HS-5 (cell line): ENCODE measurements at regions not wholly inside any gene's neighbourhood (a gene's known extent, or its start where the extent isn't known, plus 50 kb on each side); places are given as distances from the start of the nearest gene placed in this dataset.

ENCODE experiments used
- DNase-seq: peaks from one replicate; pipeline ENCODE4 v3.0.0-alpha.2; 2012; ENCODE audit warnings: low read depth

DNA sequence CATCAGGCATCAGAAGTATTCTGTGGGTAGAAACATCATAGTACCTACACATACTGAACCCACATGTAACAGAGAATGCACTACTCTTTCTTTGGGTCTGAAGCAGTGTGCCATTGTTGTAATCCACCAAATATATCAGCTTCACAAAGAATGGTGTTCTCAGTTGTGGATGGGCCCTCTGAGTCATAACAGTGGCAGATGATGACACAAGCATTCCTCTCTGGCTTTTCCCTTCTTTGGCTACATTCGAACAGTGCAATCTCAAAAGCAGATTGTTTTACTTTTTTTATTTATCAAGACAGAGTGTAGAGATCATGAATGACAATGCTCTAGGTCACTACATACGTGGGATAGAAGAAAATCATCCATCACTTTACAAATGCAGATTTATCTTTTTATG, 247.2 kb upstream of the EPHA5 start:
- peak; percentile 32 for DNase-seq

DNA sequence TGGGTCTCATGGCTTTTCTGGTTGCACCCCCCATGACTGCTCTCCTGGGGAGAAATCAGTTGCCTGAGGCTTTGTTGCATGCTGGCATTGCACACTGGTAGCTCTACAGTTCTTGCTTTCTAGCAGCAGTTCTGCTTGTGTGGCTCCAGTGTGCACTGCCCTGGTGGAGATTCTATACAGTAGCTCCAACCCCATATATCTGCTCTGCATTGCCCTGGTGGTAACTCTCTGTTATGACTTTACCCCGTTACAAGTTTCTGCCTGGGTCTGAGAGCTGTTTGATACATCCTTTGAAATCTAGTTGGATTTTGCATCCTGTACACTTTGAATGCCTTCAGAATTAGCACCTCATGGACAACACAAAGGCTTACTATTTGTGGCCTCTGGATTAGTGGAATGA, 241.4 kb upstream of the EPHA5 start:
- DNase-seq = no peak

DNA sequence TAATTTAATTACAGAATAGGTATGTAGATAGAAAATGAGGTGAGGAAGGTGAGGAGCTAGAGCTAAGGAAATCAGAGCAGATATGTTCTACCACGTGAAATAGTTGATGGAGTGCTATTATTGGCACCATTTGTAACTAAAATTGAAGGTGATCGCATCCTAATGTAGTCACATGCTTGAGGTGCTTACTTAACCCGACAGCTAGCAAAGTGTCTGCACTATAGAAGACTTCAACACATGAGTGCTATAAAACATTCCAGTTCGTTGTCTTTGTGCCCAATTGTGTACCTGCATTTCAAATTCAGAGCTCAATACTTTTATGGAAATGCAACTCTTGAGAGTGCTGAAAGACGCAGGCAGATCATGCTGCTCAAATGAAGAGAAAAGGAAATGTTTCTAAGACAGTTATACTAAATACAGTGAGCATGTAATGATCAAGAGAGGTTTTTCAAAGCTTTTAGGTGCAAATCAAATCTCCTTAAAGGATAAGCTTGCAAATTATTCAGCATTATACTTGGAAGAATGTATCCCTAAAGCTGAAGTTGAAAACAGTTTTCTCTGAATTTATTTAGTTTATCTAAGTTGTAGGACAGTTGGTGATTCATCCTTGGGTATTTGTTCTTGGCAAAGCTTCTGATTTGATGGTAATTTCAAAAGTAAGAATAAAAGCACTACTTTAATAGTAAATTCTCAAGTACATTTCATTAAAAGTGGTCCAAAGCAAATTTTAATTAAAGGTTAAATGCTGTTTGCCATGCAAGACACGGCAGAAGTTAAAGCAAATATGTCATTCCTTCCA, 223.9 kb upstream of the EPHA5 start:
- no peak for DNase-seq

- DNase-seq = no peak
Measured at GRCh38 chr4:65893271-65893670, 223.0 kb upstream of the EPHA5 start.

DNA sequence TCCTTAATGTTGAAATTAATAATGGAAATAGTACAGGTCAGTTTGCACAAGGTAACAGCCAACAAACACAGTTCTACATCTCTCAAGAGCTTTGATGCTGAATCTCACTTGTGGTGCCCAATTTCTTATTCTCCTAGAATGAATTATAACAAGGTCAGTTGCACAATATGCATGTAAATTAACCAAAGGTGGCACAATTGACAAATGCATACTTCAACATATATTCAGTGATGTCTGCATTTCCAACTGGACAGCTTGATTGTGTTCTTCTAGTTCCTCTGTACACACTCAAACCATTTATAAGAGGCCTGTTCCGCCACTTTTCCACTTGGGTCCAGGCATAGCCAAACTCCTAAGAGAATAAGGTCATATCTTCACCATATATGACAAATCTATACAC, 210.3 kb upstream of the EPHA5 start:
- DNase-seq = no peak

DNA sequence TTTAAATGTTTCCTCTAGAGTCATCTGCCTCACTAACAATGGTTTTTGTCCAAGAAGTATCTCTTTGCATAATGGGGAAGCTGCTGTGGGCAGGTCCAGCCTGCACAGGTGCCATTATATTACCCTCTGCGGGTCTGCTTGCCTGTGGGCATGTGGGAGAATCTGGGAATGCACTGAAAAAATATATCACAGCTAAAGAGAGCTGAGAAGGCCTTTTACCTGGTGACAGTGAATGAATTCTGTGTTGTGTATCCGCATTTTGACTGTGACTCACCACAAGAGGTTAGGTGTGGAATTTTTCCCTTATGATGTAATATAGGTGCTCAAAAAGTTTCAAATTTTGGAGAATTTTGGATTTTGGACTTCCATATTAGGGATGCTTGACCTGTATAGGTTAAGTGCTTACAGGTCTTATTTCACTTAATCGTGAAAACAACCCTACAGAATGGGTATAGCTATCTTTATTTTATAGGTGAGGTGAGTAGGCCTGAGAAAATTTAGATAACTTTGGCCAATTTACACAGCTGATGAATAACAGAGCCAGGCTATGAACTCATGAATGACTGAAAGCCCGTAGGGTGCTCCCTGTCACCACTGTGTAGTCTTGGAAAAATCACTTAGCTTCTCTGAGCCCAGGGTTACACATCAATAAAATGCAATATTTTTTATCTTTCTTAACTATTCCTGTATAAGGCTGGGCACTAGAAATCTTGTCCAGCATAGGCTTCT, 198.0 kb upstream of the EPHA5 start:
- no peak for DNase-seq

DNA sequence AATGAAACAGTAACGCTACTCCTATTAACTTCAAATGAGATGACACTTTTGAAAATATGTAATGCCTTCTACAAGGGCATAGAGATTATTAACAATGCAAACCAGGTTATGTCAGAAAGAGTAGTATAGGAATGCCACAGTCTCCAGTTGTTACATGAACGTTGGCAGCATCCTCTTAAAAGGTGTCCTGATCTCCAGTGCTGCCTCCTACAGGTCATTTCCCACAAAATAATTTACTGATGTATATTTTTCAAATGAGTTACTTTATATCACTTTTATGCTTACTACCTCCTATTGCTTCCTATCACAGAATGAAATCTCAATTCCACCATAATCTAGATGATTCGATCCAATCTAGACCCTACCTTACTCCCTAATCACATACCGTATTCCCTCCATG, 195.2 kb upstream of the EPHA5 start:
- peak; percentile 4 for DNase-seq

GRCh38 chr4:65861993-65862392, 191.7 kb upstream of the EPHA5 start:
- DNase-seq = no peak

DNA sequence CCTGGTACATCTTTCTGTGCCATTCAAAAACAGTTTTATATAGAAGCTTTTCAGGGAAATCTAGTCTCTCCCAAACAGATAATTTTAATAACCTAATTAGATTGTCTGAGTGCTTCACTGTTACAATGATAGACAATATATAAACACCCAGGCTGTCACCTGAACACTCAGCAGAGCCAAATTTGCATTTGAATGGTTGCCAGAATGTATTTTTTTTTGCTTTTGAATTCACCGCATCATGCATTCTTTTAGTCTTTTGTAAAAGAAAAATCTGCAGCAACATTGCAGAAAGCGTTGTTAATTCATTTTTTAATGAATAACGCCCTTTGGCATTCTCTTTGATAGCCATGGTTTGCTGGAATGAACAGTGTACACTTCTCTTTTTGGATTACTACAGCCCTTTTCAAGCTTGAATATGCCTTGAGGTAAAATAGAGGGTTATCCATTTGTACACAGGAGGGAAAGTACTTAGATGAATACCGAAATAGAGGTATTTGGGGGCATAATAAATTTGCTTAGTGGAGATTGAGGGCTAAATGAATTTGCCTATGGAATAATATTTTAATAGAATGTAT, 175.0 kb upstream of the EPHA5 start:
- DNase-seq = no peak

- DNase-seq = no peak
Measured at GRCh38 chr4:65839164-65839931, 169.1 kb upstream of the EPHA5 start.

- no peak for DNase-seq
Measured at GRCh38 chr4:65834707-65835106, 164.4 kb upstream of the EPHA5 start.

- DNase-seq = no peak
Measured at GRCh38 chr4:65831828-65832227, 161.5 kb upstream of the EPHA5 start.

GRCh38 chr4:65825116-65825753, 154.9 kb upstream of the EPHA5 start:
- peak; percentile 76 for DNase-seq

DNA sequence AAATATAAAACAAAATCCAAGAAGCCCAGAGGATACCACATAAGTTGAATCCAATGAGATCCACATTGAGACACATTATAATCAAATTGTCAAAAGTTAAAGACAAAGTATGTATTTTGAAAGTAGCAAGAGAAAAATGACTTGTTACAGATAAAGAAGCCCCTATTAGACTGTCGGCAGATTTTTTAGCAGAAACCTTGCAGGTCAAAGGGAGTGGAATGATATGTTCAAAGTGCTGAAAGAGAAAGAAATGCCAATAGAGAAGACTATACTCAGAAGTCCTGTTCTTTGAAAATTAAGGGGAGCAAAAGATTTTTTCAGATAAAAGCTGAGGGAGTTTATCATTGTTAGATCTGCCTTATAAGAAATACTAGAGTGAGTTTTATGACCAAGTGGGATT, 148.9 kb upstream of the EPHA5 start:
- DNase-seq = no peak

- DNase-seq = no peak
Measured at GRCh38 chr4:65805936-65806335, 135.6 kb upstream of the EPHA5 start.

DNA sequence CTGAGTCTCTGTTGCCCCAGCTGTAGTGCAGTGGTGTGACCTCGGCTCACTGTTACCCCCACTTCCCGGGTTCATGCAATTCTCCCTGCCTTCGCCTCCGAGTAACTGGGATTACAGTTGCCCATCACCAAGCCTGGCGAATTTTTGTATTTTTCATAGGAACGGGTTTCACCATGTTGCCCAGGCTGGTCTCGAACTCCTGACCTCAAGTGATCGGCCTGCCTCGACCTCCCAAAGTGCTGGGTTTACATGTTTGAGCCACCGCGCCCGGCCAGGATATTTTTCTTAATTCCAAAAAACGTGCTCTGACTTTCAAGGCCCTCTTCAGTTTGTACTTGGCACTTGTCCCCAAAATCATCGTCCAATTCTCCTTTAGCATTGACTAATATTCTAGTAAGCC, 129.2 kb upstream of the EPHA5 start:
- DNase-seq = no peak

DNA sequence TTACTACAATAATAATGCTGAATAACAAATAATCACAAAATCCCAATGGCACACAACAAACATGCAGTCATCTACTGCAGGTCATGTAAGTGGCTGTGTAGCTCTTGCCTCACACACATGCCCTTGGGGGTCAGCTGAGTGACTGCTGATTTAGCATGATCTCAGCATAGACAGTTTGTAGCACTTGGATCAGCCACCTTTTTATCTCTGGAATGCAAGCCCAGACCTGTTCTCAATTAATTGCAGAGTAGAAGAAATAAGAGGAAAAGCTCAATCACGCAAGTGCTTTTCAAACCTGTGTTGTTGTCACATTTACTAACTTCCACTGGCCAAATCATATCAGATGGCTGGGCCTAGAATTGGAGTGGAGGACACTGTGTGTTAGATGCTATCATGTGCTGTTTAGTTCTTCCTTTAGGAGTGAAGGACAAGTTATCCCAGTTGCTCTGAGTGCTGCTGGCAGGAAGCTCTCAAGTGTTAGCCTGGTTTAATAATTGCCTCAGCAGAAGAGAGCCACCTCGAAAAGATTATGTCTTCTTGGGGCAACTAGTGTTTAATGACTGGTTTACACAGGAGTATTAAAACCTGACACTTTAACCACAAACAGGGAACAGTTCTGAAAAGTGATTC, 128.3 kb upstream of the EPHA5 start:
- DNase-seq = no peak

DNA sequence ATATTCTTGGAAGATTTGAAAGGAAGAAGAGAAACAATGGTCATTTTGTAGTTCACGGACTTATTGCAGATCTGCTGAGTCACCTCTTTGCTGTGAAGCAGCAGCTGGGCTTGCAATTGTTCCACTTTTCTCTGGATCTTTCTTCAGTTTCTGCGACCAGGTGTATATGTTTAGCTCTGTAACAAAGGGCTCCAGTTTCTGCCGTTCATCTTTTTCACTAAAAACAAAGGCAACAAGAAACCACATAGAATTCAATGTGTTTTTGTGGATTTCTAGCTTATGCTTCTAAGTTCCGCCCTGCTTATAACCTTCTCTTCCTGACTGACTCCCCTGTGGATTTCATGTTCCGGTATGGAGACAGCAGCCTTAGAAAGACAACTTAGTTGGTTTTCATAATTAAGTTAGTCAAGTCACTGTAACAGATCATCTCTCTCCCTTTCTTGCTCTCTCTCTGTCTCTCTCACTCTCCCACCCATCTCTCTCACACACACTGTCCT, 121.6 kb upstream of the EPHA5 start:
- DNase-seq = no peak

DNA sequence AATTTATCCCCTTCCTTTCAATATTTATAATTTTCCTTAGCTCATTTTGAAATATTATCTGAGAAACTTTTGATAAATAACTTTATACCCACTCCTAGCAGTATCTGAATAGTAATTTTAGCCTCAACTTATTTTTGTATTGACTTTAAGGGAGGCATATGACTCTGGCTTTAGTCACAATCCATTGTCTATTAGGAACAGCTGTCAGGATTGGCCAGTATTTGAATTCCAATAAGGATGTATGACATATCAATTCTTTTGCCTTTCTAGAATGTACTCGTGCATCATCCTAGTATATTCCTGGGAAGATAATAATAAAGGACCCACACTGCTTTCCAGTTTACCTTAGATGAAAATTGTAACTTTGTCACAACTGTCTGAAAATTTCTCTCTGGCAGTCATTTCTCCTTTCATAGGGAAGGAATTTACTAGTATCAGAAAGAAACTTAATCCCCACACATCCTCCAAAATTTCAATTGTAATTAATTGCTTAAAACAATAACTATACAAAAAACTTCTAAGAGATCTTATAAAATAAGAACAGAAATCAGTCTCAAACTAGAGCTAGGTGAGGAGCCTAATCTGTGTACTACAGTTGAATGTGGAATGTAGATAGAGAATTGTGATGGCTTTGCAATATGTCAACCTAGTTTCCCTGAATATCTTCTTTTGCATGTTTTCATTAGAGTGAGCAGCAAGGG, 121.0 kb upstream of the EPHA5 start:
- peak; percentile 33 for DNase-seq

DNA sequence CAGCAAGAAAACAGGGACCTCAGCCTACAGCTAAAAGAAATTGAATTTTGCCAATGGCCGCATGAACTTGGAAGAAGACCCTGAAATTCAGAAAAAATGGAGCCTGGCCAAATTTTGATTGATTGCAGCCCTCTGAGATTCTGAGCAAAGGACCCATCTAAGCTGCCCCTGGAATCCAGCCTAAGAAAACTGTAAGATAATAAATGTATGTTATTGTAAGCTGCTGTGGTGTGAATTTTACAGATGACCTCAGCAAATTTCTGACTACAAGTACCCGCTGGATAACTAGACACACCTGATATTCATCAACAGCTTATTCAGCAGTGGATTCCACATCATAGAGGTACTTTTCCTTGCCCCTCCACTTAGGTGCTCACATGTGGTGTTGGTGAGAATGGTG, 119.5 kb upstream of the EPHA5 start:
- no peak for DNase-seq

DNA sequence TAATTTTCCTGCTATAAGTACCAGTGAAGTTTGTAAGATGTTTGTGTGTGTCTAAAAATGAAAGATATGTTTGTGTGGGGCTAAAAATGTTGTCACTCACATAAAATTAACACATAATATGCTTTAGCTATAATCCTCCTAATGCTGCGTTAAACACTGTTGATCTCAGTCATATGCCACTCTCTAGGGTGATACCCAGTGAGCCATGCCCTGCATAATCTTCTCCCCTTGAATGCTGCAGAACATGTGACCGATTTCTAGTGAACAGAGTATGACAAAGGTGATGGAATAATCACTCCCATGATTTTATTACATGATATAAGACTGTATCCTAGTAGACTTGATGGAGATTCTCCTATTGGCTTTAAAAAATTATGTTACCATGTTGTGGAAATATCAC, 119.1 kb upstream of the EPHA5 start:
- no peak for DNase-seq
